ENCODE measurements at regions not wholly inside any gene's neighbourhood (a gene's known extent, or its start where the extent isn't known, plus 50 kb on each side); places are given as distances from the start of the nearest gene placed in this dataset.

DNA sequence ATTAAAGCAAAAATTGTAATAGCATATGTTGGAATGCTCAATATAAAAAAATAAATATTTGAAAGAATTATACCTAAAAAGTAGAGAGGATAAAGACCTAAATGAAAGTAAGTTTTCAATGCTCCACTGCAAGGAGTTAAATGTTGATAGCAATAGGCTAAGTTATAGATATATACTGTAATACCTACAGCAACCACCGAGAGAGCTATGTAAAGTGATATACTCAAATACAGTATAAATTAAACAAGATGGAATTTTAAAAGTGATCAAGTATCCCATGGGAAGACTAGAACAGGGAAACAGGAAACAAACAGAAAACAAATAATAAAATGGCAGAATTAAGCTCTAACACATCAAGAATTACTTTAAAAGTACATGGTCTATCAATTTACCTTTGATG lies 73.9 kb downstream of the CASP3 start:
- ATAC-seq: no peak
- DNase-seq (ENCODE audit: low spot score): no peak

DNA sequence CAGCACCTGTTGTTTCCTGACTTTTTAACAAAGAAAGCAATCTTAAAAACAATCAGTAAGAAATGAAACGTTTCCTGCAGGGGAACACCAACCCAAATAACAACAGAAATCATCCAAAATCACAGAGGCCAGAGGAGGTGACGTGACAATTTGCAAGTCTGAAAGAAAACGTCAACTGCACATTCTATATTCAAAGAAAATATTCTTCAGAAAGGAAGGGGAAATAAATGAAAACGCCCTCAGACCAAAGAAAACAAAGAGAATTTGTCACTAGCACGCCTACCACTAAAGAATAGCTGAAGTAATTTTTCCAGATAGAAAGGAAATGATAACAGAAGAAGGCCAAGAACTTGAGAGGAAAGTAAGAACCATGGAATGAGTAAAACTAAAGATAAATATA lies 74.4 kb downstream of the CASP3 start:
- DNase-seq (ENCODE audit: low spot score) (no peak), ATAC-seq (no peak)

DNA sequence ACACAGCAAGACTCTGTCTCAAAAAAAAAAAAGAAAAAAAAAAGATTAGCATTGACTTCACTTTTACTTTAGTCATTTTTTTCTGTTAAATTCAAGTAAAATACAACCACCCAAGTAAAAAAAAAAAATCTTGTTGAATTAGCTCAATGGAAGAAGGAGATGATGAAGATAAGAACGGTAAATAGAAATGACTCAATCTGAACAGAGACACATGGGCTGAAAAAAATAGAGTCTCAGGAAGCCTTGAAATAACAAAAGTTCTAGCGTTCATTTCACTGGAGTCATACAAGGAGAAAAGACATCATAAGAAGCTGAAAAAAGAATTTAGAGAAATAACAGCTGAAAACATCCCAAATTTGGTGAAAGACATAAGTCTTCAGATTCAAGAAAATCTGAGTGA lies 75.5 kb downstream of the CASP3 start:
- no peak for ATAC-seq
- DNase-seq (ENCODE audit: low spot score): no peak

DNA sequence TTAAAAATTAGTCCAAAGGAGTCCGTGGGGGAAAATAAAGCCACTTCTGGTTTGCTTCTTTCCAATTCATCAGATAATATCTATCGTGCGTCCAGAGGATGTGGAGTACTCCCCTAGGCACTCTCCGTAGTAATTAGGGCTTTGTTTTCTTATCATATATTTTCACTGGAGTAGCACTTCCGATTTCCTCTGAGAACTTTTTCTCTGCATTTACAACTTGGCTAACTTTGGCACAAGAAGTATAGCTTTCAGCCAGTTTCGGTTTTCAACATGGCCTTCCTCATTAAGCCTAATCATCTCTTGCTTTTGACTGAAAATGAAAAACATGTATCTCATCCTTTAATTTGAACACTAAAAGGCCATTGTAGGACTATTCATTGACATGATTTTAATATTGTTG lies 80.5 kb downstream of the CASP3 start:
- ATAC-seq (peak; percentile 39), DNase-seq (ENCODE audit: low spot score) (no peak)

DNA sequence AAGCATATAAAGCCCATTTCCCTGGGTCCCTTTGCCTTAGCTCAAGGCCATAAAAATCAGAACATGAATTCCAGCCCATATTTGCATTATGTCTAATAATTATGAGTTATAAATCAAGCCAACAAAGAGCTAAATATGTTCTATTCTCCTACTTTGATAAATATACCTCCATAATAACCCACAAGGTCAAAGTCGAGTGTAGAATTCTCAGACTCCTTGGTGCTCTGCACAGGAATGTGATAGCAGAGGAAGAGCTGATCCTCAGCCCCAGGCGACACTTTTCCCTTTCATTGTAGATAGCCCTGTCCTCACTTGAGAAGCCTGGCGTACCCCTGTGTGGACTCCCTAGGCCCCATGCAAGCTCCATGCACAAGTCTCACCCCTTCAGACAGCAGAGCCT lies 85.6 kb downstream of the CASP3 start:
- ATAC-seq: no peak
- DNase-seq (ENCODE audit: low spot score): no peak

DNA sequence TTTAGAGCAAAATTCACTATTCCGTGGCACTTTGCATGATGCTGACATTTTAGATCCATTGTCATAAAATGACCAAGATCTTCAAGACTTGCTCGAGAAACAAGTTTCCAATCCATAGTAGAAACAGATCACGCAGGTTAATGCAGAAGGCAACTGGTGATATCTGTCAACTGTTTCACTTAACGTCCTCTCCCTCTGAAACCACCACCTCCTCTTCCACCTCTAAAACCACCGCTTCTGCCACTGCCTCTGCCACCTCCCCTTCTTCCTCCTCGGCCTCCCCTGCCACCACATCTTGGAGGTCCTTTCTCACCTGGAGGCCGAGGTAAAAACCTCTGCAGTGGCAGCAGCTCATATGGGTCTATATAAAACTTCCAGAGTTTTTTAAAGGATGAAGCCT lies 84.6 kb upstream of the IRF2 start:
- ATAC-seq (no peak), DNase-seq (ENCODE audit: low spot score) (no peak)

DNA sequence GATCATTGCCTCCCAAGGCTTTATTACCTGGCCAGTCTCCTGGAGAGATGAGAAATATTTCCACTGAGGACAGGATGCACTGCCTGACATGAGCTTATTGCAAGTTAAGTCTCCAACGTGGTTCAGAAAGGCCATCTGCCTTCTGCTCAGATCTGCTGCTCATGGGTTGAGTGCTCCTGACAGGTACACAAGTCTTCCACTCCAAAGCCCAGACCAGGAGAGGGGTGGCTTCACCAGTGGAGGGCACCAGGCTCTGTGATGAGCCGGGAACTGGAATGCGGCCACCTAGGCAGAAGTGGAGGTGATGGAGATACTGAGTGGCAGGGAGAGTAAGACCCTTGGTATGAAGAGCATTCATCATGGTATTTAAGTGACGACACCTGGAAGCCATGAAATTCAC lies 79.5 kb upstream of the IRF2 start:
- DNase-seq (ENCODE audit: low spot score): no peak
- ATAC-seq: peak; percentile 14

DNA sequence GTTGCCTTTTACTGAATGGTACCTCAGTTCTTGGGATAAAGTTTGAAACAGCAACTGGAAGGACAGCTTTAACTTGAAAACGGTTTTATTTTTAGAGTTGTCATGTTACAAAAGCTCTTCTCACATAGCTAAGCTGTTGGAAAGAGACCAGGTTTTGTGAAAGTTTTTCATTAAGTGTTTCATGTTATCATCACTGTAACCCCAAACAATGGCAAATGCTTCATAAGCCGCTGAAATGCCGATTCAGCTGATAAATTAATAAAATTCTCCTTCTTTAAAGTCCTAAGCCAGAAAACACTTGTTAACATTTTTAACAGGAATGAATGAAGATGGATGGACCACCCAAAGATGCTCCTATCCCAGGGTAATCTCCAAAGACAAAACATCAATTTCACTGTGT lies 76.1 kb upstream of the IRF2 start:
- DNase-seq (ENCODE audit: low spot score) (no peak), ATAC-seq (no peak)

DNA sequence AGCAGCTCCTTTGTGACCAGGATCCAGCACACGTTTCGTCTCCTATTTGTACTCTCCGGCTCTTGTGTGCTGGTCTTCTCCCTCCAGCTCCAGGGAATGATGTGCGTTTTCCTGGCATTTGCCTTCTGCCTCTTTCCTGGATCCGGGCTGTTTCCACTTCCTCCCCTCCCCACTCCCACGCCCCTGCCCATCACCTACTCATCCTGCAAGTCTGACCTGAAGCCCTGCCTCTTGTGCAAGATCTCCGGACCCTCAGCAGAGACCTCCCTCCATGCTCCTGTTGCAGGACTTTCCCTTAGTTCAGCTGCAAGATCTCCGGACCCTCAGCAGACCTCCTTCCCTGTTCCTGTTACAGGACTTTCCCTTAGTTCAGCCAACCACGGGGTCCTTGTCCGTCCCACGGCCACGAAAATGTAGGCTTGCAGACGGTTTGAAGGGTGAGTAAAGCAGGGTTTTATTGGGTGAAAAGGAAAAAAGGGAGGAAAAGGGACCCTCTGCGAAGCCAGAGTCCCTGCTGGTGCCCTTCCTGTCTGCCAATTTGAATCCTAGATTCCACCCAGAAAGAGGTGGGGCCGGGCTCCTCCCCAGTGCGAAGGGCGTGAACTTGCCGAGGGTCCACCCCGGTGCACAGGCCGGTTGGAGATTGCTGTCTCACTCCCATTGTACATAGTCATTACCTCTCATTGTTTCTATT lies 74.4 kb upstream of the IRF2 start:
- DNase-seq (ENCODE audit: low spot score) (peak; percentile 73), ATAC-seq (peak; percentile 86)

DNA sequence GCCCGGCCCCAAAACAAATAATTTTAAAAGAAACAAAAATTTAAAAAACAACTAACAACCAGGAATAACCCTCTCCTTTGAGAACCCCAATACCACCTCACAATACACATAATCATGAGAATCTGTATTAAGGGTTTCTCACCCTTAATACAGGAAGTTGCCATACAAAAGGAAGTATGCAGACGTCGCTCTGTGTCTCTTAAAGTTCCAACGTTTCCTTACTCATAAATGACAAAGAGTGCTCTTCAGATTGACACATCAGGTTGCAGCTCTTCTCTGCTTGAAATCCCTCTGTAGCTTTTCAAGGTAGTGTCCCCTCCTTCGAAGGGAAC lies 73.9 kb upstream of the IRF2 start:
- no peak for DNase-seq (ENCODE audit: low spot score)
- no peak for ATAC-seq

DNA sequence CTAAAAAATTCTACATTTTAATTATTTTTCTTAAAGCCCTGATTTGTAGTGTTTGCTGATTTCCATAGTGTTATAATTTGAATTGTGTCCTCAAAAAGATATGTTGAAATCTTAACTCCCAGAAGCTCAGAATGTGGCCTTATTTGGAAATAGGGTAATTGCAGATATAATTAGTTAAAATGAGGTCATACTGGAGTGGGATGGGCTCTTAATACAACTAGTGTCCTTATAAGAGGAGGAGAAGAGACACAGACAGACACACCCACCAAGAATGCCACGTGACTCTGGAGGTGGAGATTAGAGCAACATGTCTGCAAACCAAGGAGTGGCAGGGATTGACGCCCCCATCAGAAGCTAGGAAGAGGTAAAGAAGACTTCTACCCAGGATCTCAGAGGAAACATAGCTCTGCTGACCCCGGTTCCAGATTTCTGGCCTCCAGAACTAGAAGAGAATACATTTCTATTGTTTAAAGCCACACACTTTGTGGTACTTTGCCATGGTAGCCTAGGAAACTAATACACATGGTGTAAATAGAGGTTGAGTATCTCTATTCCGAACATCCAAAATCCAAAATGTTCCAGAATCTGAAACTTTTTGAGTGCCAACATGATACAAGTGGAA lies 70.5 kb upstream of the IRF2 start:
- DNase-seq (ENCODE audit: low spot score): no peak
- no peak for ATAC-seq

DNA sequence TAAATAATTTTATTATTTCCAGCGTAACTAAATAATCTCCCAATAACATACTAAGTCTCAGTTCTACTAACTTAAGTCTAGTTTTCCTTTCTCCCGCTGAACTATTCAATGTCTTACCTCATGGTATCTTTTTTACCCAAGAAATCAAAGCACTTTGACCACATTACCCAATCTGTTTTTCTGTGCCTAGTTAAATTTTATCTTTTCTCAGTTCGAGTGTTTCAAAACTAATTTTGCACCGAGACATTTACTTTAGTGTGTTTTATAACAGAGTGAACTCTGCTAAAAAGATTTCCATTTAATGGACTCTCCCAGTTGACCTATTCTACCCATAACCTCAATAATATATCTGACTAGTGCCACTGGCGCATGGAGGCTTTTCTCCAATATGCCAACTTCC lies 67.6 kb upstream of the IRF2 start:
- ATAC-seq (peak; percentile 21), DNase-seq (ENCODE audit: low spot score) (no peak)

DNA sequence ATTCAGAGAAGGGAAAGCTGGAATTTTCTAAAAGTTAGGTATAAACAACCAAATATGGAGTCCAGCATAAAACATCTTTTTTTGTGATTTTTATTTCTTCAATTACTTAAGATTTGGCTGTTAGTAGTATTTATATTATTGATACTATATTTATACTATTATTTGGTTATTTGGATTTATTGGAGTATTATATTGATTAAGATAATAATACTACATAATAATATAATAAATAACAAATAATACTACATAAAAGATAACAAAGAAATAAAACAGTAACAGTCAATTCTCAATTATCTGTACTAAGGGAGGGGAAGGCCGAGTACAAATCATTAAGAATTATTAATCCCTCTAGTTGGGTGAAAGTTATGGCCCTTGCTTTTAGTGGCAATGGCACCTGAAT lies 66.0 kb upstream of the IRF2 start:
- ATAC-seq (no peak), DNase-seq (ENCODE audit: low spot score) (no peak)

DNA sequence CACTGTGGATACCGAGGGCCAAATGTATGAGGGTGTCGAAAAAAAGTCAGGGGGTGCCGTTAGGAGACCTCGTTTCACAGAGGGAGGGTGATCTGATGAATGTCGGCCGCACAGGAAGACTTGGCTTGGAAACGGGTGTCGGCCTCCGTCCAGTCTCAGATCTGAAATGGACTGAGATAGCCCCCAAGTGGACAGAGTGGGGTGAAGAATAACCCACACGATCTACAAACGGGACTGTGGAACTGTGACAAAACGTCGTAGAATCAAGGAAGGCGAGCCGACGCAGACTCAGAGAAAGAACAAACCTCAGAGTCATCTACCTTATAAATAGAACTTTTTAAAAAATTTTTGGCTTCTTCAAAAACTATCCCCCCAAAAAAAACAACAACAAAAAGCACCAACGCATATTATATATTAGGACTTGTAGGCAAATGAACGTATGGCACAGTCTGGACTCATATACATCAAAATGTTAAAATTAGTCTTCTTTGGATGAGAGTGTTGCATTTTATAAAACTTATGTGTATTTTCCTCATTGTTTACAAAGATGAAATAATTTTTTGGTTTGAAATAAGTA lies 63.8 kb upstream of the IRF2 start:
- peak; percentile 88 for DNase-seq (ENCODE audit: low spot score)
- peak; percentile 80 for ATAC-seq

DNA sequence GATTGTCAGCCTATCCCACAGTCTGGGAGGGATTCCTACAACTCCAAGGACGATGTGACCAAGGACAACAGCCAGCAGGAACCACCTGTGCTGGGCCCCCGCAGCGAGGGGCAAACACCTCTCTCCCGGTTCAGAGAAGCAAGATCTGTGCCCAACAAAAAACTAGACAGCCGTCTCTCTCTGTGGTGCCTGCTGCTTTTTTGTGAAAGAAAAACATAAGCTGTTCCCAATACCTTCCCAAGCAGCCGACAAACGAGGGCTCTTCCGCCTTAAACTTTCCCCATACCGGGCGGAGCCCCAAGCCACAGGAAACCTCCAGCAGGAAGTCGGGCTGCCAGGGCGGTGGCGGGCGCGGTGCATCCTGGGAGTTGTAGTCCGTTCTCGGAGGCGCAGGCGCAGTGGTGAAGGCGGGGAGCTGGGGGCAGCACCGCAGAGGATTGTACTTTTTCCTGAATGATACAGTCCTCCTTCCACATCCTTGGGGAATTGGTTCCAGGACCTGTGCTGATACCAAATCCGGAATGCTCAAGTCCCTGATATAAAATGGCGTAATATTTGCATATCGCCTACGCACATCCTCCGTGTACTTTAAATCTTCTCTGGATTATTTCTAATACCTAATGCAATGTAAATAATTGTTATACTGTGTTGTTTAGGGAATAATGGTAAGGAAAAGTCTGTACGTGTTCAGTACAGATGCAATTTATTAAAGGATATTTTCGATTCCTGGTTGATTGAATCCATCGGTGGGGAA lies 63.1 kb upstream of the IRF2 start:
- DNase-seq (ENCODE audit: low spot score) (peak; percentile 98), ATAC-seq (peak; percentile 90)

DNA sequence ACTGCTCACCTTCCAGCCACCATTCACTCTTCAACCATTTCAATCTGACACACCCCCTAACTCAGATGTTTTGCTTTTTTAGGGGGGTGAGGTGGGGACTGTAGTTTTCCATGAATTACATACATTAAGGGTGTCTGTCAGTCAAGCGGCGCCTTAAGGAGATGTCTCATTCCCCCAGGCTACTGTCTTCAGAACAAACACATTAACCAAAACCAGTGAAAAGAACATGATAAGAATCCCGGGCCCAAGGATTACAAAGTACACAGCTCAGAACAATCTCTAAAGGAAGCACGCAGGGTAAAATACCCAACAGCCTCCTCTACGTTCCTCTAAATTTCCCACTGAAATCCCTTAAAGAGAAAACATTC lies 62.5 kb upstream of the IRF2 start:
- ATAC-seq (peak; percentile 0), DNase-seq (ENCODE audit: low spot score) (no peak)

DNA sequence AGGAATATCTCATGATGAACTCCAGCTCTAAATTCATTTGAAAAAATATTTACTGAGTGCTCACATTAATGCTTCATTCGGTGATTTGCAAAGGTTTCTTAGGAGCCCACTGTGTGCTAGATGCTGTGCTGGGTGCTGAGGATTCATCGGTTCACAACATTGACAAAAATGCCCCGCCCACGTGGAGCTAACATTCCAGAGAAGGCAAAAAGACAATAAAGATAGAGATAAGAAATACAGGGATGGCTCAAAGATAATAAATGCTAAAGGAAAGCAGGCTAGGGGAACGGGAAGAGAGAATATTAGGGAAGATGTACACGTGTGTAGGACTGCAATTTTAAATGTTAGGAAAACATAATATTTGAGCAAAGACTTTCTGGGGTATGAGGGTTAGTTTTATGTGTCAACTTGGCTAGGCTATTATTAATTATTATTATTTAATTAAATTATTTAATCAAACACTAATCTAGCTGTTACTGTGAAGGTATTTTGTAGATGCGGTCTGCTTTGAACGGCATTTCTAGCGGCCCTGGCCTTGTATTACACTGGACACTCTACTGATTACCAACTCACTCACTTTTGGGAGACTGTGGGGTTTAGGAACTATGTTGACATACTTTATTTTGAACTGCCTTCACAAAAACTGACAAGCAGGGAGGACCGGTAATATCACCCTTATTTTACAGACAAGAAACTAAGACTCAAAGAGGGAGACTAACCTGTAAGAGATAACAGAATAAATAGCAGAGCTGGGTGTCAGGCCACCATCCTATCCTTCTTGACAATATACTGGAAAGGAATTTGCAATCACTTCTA lies 61.9 kb upstream of the IRF2 start:
- no peak for ATAC-seq
- no peak for DNase-seq (ENCODE audit: low spot score)

DNA sequence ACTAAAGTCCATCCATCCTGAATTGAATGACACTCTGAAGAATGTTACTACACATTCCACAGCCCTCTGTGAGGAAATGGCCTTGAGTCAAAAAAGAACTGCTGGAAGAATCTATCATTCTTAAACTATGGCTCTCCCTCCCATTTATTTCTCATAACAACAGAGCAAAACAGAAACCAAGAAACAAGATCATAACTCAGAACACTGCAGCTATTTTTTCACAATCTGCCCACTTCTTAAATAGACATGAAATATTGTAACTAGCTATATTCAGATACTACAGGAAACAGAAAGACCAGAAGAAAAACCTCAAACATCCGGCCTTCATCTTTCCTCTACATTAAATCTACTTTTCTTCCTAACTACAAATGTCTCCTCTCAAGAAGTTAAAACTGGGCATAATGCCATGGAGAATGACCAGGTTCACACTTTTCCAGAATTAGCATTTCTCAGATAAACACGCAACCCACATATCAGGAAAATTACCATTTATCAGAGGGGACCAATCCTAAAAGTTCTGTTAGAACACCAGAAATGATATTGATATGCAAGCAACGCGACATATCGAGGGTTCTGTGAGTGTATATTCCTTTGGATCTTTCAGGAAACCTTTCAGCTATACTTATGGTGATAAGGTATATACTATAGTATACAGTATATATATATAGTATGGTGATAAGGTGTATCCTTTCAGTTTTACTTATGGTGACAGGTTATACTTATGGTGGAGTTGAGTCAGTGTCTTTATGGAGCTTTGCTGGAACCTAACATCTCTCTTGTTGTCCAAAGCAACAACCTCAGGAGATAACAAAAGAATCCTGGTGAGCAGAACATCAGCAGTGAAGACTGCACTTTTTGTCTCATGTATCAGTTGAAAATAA lies 60.4 kb upstream of the IRF2 start:
- DNase-seq (ENCODE audit: low spot score) (no peak), ATAC-seq (no peak)

DNA sequence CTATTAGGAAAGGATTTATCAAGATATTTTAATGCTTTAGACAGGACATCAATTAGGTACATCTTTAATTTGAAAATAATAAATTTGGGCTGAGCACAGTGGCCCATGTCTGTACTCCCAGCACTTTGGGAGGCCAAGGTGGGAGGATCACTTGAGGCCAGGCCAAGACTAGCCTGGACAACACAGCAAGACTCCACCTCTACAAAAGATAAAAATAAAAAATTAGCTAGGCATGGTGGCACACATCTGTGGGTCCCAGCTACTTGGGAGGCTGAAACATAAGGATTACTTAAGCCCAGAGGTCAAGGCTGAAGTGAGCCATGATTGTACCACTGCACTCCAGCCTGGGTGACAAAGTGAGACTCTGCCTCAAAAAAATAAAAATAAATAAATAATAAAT lies 59.6 kb upstream of the IRF2 start:
- ATAC-seq (no peak), DNase-seq (ENCODE audit: low spot score) (no peak)

DNA sequence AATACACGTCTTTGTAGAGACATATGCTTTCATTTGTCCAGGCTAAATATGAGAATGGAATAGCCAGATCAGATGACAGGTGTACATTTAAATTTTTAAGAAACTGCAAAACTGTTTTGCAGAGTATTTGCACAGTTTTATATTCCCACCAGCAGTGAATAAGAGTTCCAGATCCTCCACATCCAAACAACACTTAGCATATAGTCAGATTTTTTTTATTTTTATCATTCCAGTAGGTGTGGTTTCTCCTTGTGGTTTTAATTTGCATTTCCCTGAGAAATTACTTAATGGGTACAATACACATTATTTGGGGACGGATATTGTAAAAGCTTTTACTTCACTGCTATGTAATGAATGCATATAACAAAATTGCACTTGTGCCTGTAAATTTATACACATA lies 56.7 kb upstream of the IRF2 start:
- DNase-seq (ENCODE audit: low spot score) (no peak), ATAC-seq (no peak)

Measured in left lobe of liver (tissue), 2 donors.